Skeletal muscle satellite cell (primary cell): ENCODE measurements at regions not wholly inside any gene's neighbourhood (a gene's known extent, or its start where the extent isn't known, plus 50 kb on each side); places are given as distances from the start of the nearest gene placed in this dataset.
"Not testable (repeated sequence)": the region's sequence is repeated elsewhere in the genome, so short reads cannot be mapped to it uniquely, and the experiment has no call there.

Source experiments
- H3K27me3 ChIP-seq: 2 replicates; pipeline ENCODE4 v1.7.0; 2013; ENCODE audit warnings: low read length; ENCODE audit not compliant: control insufficient read depth, insufficient read depth
- H3K36me3 ChIP-seq: 2 replicates; pipeline ENCODE4 v1.7.0; 2013; ENCODE audit warnings: mild to moderate bottlenecking, control low read depth, low read length; ENCODE audit not compliant: insufficient read depth
- H3K4me1 ChIP-seq: 2 replicates; pipeline ENCODE4 v1.7.0; 2013; ENCODE audit warnings: low read length; ENCODE audit not compliant: control insufficient read depth, insufficient read depth
- H3K4me2 ChIP-seq: 2 replicates; pipeline ENCODE4 v1.7.0; 2013; ENCODE audit warnings: mild to moderate bottlenecking, low read length
- H3K4me3 ChIP-seq: 2 replicates; pipeline ENCODE4 v1.7.0; 2013; ENCODE audit warnings: low read length
- H3K9ac ChIP-seq: 2 replicates; pipeline ENCODE4 v1.7.0; 2013; ENCODE audit warnings: mild to moderate bottlenecking, low read depth, low read length, moderate library complexity
- H3K9me3 ChIP-seq: replicated peaks from 2 replicates; pipeline ENCODE4 v1.7.0; 2013; ENCODE audit warnings: mild to moderate bottlenecking, control low read depth, low read length

GRCh38 chr6:121886223-121886830 is 450.9 kb downstream of the GJA1 start:
- H3K27me3 ChIP-seq, result no peaks in the 10 kb centered on the region
- no peaks in the 10 kb centered on the region for H3K9me3 ChIP-seq
- no peaks in the 10 kb centered on the region for H3K36me3 ChIP-seq
- H3K4me2 ChIP-seq, result no peak overlapping the region
- peaks cover 53% of the 10 kb centered on the region for H3K4me1 ChIP-seq
- no peak overlapping the region for H3K4me3 ChIP-seq
- no peak overlapping the region for H3K9ac ChIP-seq

GRCh38 chr6:121887724-121888123 is 452.3 kb downstream of the GJA1 start:
- Histone ChIP-seq H3K27me3 (no peaks in the 10 kb centered on the region), H3K9ac (no peak overlapping the region), H3K4me1 (peaks cover 40% of the 10 kb centered on the region), H3K4me2 (no peak overlapping the region), H3K4me3 (no peak overlapping the region), H3K9me3 (no peaks in the 10 kb centered on the region), H3K36me3 (no peaks in the 10 kb centered on the region)

GRCh38 chr6:121890307-121890910 is 455.0 kb downstream of the GJA1 start:
- Histone ChIP-seq H3K4me2 (no peak overlapping the region), H3K36me3 (no peaks in the 10 kb centered on the region), H3K4me1 (peaks cover 13% of the 10 kb centered on the region), H3K9me3 (no peaks in the 10 kb centered on the region), H3K9ac (no peak overlapping the region), H3K27me3 (no peaks in the 10 kb centered on the region), H3K4me3 (no peak overlapping the region)

- H3K4me1 ChIP-seq, H3K36me3 ChIP-seq, H3K9ac ChIP-seq, H3K4me3 ChIP-seq, H3K9me3 ChIP-seq, H3K4me2 ChIP-seq, H3K27me3 ChIP-seq: not testable (repeated sequence)
These were observed 460.3 kb downstream of the GJA1 start for GRCh38 chr6:121895731-121896130.

GRCh38 chr6:121896363-121896762 is 460.9 kb downstream of the GJA1 start:
- Histone ChIP-seq H3K4me1 (peaks cover 8% of the 10 kb centered on the region), H3K4me3 (no peak overlapping the region), H3K9ac (no peak overlapping the region), H3K27me3 (no peaks in the 10 kb centered on the region), H3K36me3 (no peaks in the 10 kb centered on the region), H3K9me3 (no peaks in the 10 kb centered on the region), H3K4me2 (no peak overlapping the region)

- no peaks in the 10 kb centered on the region for H3K27me3 ChIP-seq
- H3K4me3 ChIP-seq, result no peak overlapping the region
- H3K9ac ChIP-seq, result no peak overlapping the region
- H3K4me2 ChIP-seq, result no peak overlapping the region
- no peaks in the 10 kb centered on the region for H3K9me3 ChIP-seq
- H3K36me3 ChIP-seq, result no peaks in the 10 kb centered on the region
- peaks cover 8% of the 10 kb centered on the region for H3K4me1 ChIP-seq
These were observed 461.3 kb downstream of the GJA1 start for GRCh38 chr6:121896771-121897170.

- Histone ChIP-seq H3K36me3 (no peaks in the 10 kb centered on the region), H3K9ac (no peak overlapping the region), H3K27me3 (no peaks in the 10 kb centered on the region), H3K4me3 (no peak overlapping the region), H3K4me1 (peaks cover 8% of the 10 kb centered on the region), H3K4me2 (no peak overlapping the region), H3K9me3 (no peaks in the 10 kb centered on the region)
These were observed 461.9 kb downstream of the GJA1 start for GRCh38 chr6:121897337-121897760.

GRCh38 chr6:121901432-121901831 is 466.0 kb downstream of the GJA1 start:
- Histone ChIP-seq H3K4me2 (no peak overlapping the region), H3K4me3 (no peak overlapping the region), H3K27me3 (no peaks in the 10 kb centered on the region), H3K9me3 (no peaks in the 10 kb centered on the region), H3K9ac (no peak overlapping the region), H3K36me3 (no peaks in the 10 kb centered on the region), H3K4me1 (peaks cover 6% of the 10 kb centered on the region)

GRCh38 chr6:121904559-121904958 is 469.1 kb downstream of the GJA1 start:
- H3K4me1 ChIP-seq, result peaks cover 3% of the 10 kb centered on the region
- no peaks in the 10 kb centered on the region for H3K27me3 ChIP-seq
- no peak overlapping the region for H3K4me3 ChIP-seq
- H3K36me3 ChIP-seq, result no peaks in the 10 kb centered on the region
- no peaks in the 10 kb centered on the region for H3K9me3 ChIP-seq
- no peak overlapping the region for H3K9ac ChIP-seq
- no peak overlapping the region for H3K4me2 ChIP-seq

GRCh38 chr6:121912905-121913304 is 477.5 kb downstream of the GJA1 start:
- no peak overlapping the region for H3K4me3 ChIP-seq
- peaks cover 4% of the 10 kb centered on the region for H3K4me1 ChIP-seq
- no peak overlapping the region for H3K4me2 ChIP-seq
- H3K27me3 ChIP-seq, result no peaks in the 10 kb centered on the region
- H3K9me3 ChIP-seq, result no peaks in the 10 kb centered on the region
- H3K36me3 ChIP-seq, result no peaks in the 10 kb centered on the region
- no peak overlapping the region for H3K9ac ChIP-seq

GRCh38 chr6:121917263-121917829 is 481.9 kb downstream of the GJA1 start:
- no peak overlapping the region for H3K4me2 ChIP-seq

More at GRCh38 chr6:121917263-121917829, 481.9 kb downstream of the GJA1 start:
- Histone ChIP-seq H3K4me3 (no peak overlapping the region), H3K4me1 (peaks cover 4% of the 10 kb centered on the region), H3K36me3 (no peaks in the 10 kb centered on the region), H3K27me3 (no peaks in the 10 kb centered on the region), H3K9me3 (no peaks in the 10 kb centered on the region), H3K9ac (no peak overlapping the region)
